ENCODE measurements at regions not wholly inside any gene's neighbourhood (a gene's known extent, or its start where the extent isn't known, plus 50 kb on each side); places are given as distances from the start of the nearest gene placed in this dataset.
A peak's percentile ranks its signal among the peaks of the same experiment; 100 is the strongest.

DNA sequence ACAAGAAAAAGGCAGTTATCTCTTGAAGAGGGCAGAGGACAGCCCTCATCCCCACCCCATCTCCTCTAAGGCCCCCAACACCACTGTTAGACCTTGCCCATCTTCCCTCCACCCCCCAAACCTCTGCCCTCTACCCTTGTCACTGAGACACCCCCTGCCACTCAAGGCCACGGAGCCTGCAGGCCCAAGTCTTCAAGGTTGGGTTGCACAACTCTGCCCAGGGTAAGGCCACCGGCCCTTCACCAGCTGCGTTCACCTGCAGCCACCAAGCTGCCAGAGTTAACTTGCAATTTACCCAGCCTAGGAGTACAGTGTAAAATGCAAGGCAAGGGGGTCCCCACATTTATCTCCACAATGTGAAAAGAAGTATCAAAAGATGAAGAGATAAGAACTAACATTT lies 128.7 kb upstream of the PKDCC start:
- Mint-ChIP-seq H3K36me3 (ENCODE audit: insufficient read depth, unreplicated experiment) (no peaks in the 10 kb centered on the region), H3K27ac (ENCODE audit: unreplicated experiment) (no peak overlapping the region), H3K4me1 (ENCODE audit: low read depth, unreplicated experiment) (peaks cover 29% of the 10 kb centered on the region), H3K9me3 (ENCODE audit: unreplicated experiment) (peaks cover 5% of the 10 kb centered on the region), H3K4me3 (ENCODE audit: unreplicated experiment) (no peak overlapping the region), H3K27me3 (ENCODE audit: insufficient read depth, unreplicated experiment) (no peaks in the 10 kb centered on the region)
- Histone ChIP-seq H3K9me3 (no peaks in the 10 kb centered on the region), H3K36me3 (ENCODE audit: control insufficient read depth, insufficient read depth, low read length) (no peaks in the 10 kb centered on the region), H3K4me1 (peaks cover 25% of the 10 kb centered on the region), H3K4me3 (ENCODE audit: low read depth, low read length) (no peak overlapping the region), H3K27me3 (replicated peaks; ENCODE audit: control insufficient read depth, insufficient read depth, low read length) (no peaks in the 10 kb centered on the region)
- no peak for DNase-seq
- ChIA-PET POLR2A (no interaction called here), CTCF (no interaction called here)
- no TSS peak for BruUV-seq (replicated peaks)
- intact Hi-C loops (cut with micrococcal nuclease; ENCODE audit: unreplicated experiment), result no loop called here
- TF ChIP-seq CTCF (IDR thresholded peaks at IDR 0.05; ENCODE audit: insufficient read depth in 1 of 2, low read depth in 1 of 2, low read length in 1 of 2, severe bottlenecking in 1 of 2, unreplicated experiment in 1 of 2), result no peak

DNA sequence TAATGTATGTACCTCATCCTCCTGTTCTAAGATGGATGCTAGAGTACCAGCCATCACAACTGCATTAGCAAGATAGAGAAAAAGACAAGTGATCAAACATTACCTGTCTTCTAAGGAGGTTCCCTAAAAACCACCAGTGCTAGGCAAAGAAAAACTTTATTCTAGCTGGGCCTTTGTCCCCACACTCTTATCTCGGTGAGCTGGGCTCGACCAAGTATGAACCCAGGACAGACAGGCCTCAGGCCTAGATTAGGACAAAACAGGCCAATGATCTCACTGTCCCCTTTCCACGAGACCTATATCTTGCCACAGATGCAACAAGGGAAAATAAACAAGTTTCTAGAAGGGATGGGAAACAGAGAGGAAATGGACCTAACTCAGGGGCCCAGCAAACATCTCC lies 127.6 kb upstream of the PKDCC start:
- intact Hi-C loops (cut with micrococcal nuclease; ENCODE audit: unreplicated experiment), result no loop called here
- no TSS peak for BruUV-seq (replicated peaks)
- H3K4me3 ChIP-seq (ENCODE audit: low read depth, low read length), result no peak overlapping the region
- no peak overlapping the region for H3K27ac Mint-ChIP-seq (ENCODE audit: unreplicated experiment)
- no peak overlapping the region for H3K4me3 Mint-ChIP-seq (ENCODE audit: unreplicated experiment)
- H3K9me3 Mint-ChIP-seq (ENCODE audit: unreplicated experiment), result peaks cover 3% of the 10 kb centered on the region
- peaks cover 25% of the 10 kb centered on the region for H3K4me1 ChIP-seq
- no peaks in the 10 kb centered on the region for H3K27me3 Mint-ChIP-seq (ENCODE audit: insufficient read depth, unreplicated experiment)
- DNase-seq, result no peak
- H3K27me3 ChIP-seq (replicated peaks; ENCODE audit: control insufficient read depth, insufficient read depth, low read length), result no peaks in the 10 kb centered on the region
- H3K36me3 ChIP-seq (ENCODE audit: control insufficient read depth, insufficient read depth, low read length), result no peaks in the 10 kb centered on the region
- POLR2A ChIA-PET, result no interaction called here
- peaks cover 6% of the 10 kb centered on the region; the same call in 1 of the 2 replicates for H3K9me3 ChIP-seq
- no peaks in the 10 kb centered on the region for H3K36me3 Mint-ChIP-seq (ENCODE audit: insufficient read depth, unreplicated experiment)
- CTCF ChIA-PET, result no interaction called here
- H3K4me1 Mint-ChIP-seq (ENCODE audit: low read depth, unreplicated experiment), result peaks cover 29% of the 10 kb centered on the region
- no peak for TF ChIP-seq CTCF (IDR thresholded peaks at IDR 0.05; ENCODE audit: insufficient read depth in 1 of 2, low read depth in 1 of 2, low read length in 1 of 2, severe bottlenecking in 1 of 2, unreplicated experiment in 1 of 2)

GRCh38 chr2:41920812-41921211 lies 127.0 kb upstream of the PKDCC start:
- POLR2A ChIA-PET, result no interaction called here
- H3K9me3 ChIP-seq, result peaks cover 12% of the 10 kb centered on the region; the same call in 1 of the 2 replicates
- H3K4me1 ChIP-seq, result peaks cover 25% of the 10 kb centered on the region
- H3K27ac Mint-ChIP-seq (ENCODE audit: unreplicated experiment), result peak overlapping the region; percentile 74
- intact Hi-C loops (cut with micrococcal nuclease; ENCODE audit: unreplicated experiment), result no loop called here
- no TSS peak for BruUV-seq (replicated peaks)
- H3K36me3 Mint-ChIP-seq (ENCODE audit: insufficient read depth, unreplicated experiment), result no peaks in the 10 kb centered on the region
- no peaks in the 10 kb centered on the region for H3K27me3 Mint-ChIP-seq (ENCODE audit: insufficient read depth, unreplicated experiment)
- H3K4me3 ChIP-seq (ENCODE audit: low read depth, low read length), result no peak overlapping the region
- no peaks in the 10 kb centered on the region for H3K36me3 ChIP-seq (ENCODE audit: control insufficient read depth, insufficient read depth, low read length)
- H3K27me3 ChIP-seq (replicated peaks; ENCODE audit: control insufficient read depth, insufficient read depth, low read length), result no peaks in the 10 kb centered on the region
- H3K4me1 Mint-ChIP-seq (ENCODE audit: low read depth, unreplicated experiment), result peaks cover 29% of the 10 kb centered on the region
- no peak for DNase-seq
- peaks cover 9% of the 10 kb centered on the region for H3K9me3 Mint-ChIP-seq (ENCODE audit: unreplicated experiment)
- no peak for TF ChIP-seq CTCF (IDR thresholded peaks at IDR 0.05; ENCODE audit: insufficient read depth in 1 of 2, low read depth in 1 of 2, low read length in 1 of 2, severe bottlenecking in 1 of 2, unreplicated experiment in 1 of 2)
- CTCF ChIA-PET, result no interaction called here
- H3K4me3 Mint-ChIP-seq (ENCODE audit: unreplicated experiment), result no peak overlapping the region
